Endothelial cell of umbilical vein (primary cell): ENCODE measurements at regions not wholly inside any gene's neighbourhood (a gene's known extent, or its start where the extent isn't known, plus 50 kb on each side); places are given as distances from the start of the nearest gene placed in this dataset.

Experiments used
- BruUV-seq: library from RNA; stranded (reverse); fragments of 400-500 nt; replicated peaks from 2 replicates; lab custom pipeline; 2021; lab: Mats Ljungman, UMichigan
- CTCF ChIA-PET: fragments of 300-600, 350-600 bp; sonication (Branson Sonifier 250); formaldehyde crosslinking; loops from one replicate; lab custom pipeline; 2021; ENCODE audit warnings: antibody characterized with exemption, inconsistent platforms; lab: Charles Lee
- POLR2A ChIA-PET: fragments of 300-600, 350-600 bp; sonication (Branson Sonifier 250); formaldehyde crosslinking; loops from one replicate; lab custom pipeline; 2021; ENCODE audit warnings: antibody characterized with exemption, inconsistent platforms; lab: Charles Lee
- DNase-seq: peaks from one replicate; pipeline ENCODE4 v3.0.0-alpha.2; 2011; ENCODE audit warnings: low read depth, low spot score
- FAIRE-seq: peaks from 2 replicates; lab custom pipeline; 2011; peaks lifted over from hg19 to GRCh38; lab: Jason Lieb, UNC
- H2AFZ ChIP-seq: 2 replicates; pipeline ENCODE4 v1.6.0; 2012; ENCODE audit warnings: low read depth, low read length, control low read depth, inconsistent platforms
- H3K27ac ChIP-seq: 2 replicates; pipeline ENCODE4 v1.5.1; 2011; ENCODE audit warnings: low read depth, mild to moderate bottlenecking, control low read depth, low read length, moderate library complexity; ENCODE audit not compliant: insufficient read depth
- H3K27me3 ChIP-seq, 2 experiments: 2 replicates each; pipeline versions ENCODE4 v1.6.0 to v1.6.1; 2011; ENCODE audit warnings: low read length in 2 of 2, mixed read lengths in 1 of 2; ENCODE audit not compliant: control insufficient read depth in 2 of 2, insufficient read depth in 2 of 2
- H3K36me3 ChIP-seq, 2 experiments: 2 replicates in 1 of 2; 3 replicates in 1 of 2; pipeline ENCODE4 v1.5.1; 2011; ENCODE audit warnings: low read length in 2 of 2, mild to moderate bottlenecking in 1 of 2, moderate library complexity in 1 of 2; ENCODE audit not compliant: control insufficient read depth in 2 of 2, insufficient read depth in 2 of 2; ENCODE audit errors: extremely low read depth in 1 of 2
- H3K4me1 ChIP-seq: 3 replicates; pipeline ENCODE4 v1.5.1; 2011; ENCODE audit warnings: mild to moderate bottlenecking, low read length; ENCODE audit not compliant: control insufficient read depth, insufficient read depth; ENCODE audit errors: extremely low read depth
- H3K4me2 ChIP-seq: 2 replicates; pipeline ENCODE4 v1.6.1; 2011; ENCODE audit warnings: low read length, control low read depth, mixed read lengths; ENCODE audit not compliant: insufficient read depth
- H3K4me3 ChIP-seq, 3 experiments: fragments of 200-600 bp in 1 of 3; sonication (generic), shearing (Covaris generic) in 1 of 3; replicated peaks in 1 of 3; 2 replicates each; pipeline ENCODE4 v1.5.1; 2011 to 2016; ENCODE audit warnings: control low read depth in 3 of 3, low read length in 3 of 3, mild to moderate bottlenecking in 2 of 3, inconsistent platforms in 1 of 3, low read depth in 1 of 3, moderate library complexity in 1 of 3; ENCODE audit not compliant: insufficient read depth in 1 of 3
- H3K79me2 ChIP-seq: 2 replicates; pipeline ENCODE4 v1.6.0; 2012; ENCODE audit warnings: low read length, inconsistent platforms; ENCODE audit not compliant: control insufficient read depth, insufficient read depth
- H3K9ac ChIP-seq: replicated peaks from 2 replicates; pipeline ENCODE3; 2011; ENCODE audit warnings: low read length, control low read depth; ENCODE audit not compliant: insufficient read depth; ENCODE audit errors: extremely low read depth
- H3K9me1 ChIP-seq: replicated peaks from 3 replicates; pipeline ENCODE4 v1.6.0; 2011; ENCODE audit warnings: mild to moderate bottlenecking, low read length; ENCODE audit not compliant: control insufficient read depth, insufficient read depth; ENCODE audit errors: extremely low read depth
- H3K9me3 ChIP-seq: replicated peaks from 2 replicates; pipeline ENCODE4 v1.5.1; 2012; ENCODE audit warnings: low read length, inconsistent platforms; ENCODE audit not compliant: control insufficient read depth, insufficient read depth
- H4K20me1 ChIP-seq: replicated peaks from 2 replicates; pipeline ENCODE3; 2011; ENCODE audit warnings: mild to moderate bottlenecking, low read length; ENCODE audit not compliant: control insufficient read depth, insufficient read depth; ENCODE audit errors: extremely low read depth
- CTCF ChIP-seq, 2 donors: IDR thresholded peaks; 1 replicate in 1 of 2; 2 replicates in 1 of 2; pipeline ENCODE4 v1.5.1; 2011; ENCODE audit warnings: low read length in 2 of 2, mild to moderate bottlenecking in 2 of 2, moderate library complexity in 2 of 2, control low read depth in 1 of 2, inconsistent platforms in 1 of 2, low read depth in 1 of 2; ENCODE audit not compliant: insufficient read depth in 1 of 2; ENCODE audit errors: extremely low read depth in 1 of 2
- EZH2 ChIP-seq: IDR thresholded peaks from 2 replicates; pipeline ENCODE4 v1.6.1; 2012; ENCODE audit warnings: borderline replicate concordance, low read depth, mild to moderate bottlenecking, moderate library complexity, low read length, inconsistent platforms; ENCODE audit not compliant: severe bottlenecking
- FOS ChIP-seq: IDR thresholded peaks from 2 replicates; pipeline ENCODE4 v1.6.1; 2011; ENCODE audit warnings: mild to moderate bottlenecking, low read length, moderate library complexity, borderline replicate concordance; ENCODE audit not compliant: insufficient read depth
- GATA2 ChIP-seq: IDR thresholded peaks from 2 replicates; pipeline ENCODE4 v1.7.0; 2011; ENCODE audit warnings: low read depth, mild to moderate bottlenecking, moderate library complexity, mixed read lengths, low read length; ENCODE audit not compliant: insufficient read length, insufficient read depth
- JUN ChIP-seq: IDR thresholded peaks from 2 replicates; pipeline ENCODE4 v1.6.1; 2011; ENCODE audit warnings: borderline replicate concordance, low read depth; ENCODE audit not compliant: insufficient read length, insufficient read depth
- MYC ChIP-seq: IDR thresholded peaks from one replicate; pipeline ENCODE4 v1.6.1; 2011; ENCODE audit warnings: mild to moderate bottlenecking, low read depth, low read length
- POLR2A ChIP-seq: IDR thresholded peaks from 2 replicates; pipeline ENCODE4 v1.6.1; 2012; ENCODE audit warnings: low read depth, mild to moderate bottlenecking, control low read depth, low read length
- POLR2AphosphoS5 ChIP-seq: IDR thresholded peaks from 2 replicates; pipeline ENCODE4 v1.6.1; 2012; ENCODE audit warnings: low read depth, mild to moderate bottlenecking, control low read depth, low read length, moderate library complexity; ENCODE audit not compliant: insufficient read depth
- dilution Hi-C: fragments of 300-500 bp; cut with MboI; formaldehyde crosslinking; loops from one replicate; pipeline ENCODE4 v1.15.0; 2019; ENCODE audit warnings: low sequenced_read_pairs; ENCODE audit not compliant: extremely low pct_ligation_motif_present
- intact Hi-C: fragments of 100-400 bp; cut with micrococcal nuclease; formaldehyde crosslinking; loops from one replicate; pipeline ENCODE4 v1.10.0; 2022
- TF ChIP-seq, protein P1 (sequence below): IDR thresholded peaks from 2 replicates; pipeline ENCODE4 v1.6.1; 2011; ENCODE audit not compliant: insufficient read depth, insufficient read length

- no peak overlapping the region for H3K4me3 ChIP-seq
- no peak for FAIRE-seq
- dilution Hi-C loops: no loop called here
These were observed 103.3 kb upstream of the KCND3 start for GRCh38 chr1:112092656-112093371.

More at GRCh38 chr1:112092656-112093371, 103.3 kb upstream of the KCND3 start:
- Histone ChIP-seq H3K79me2 (no peaks in the 10 kb centered on the region), H3K27ac (no peak overlapping the region), H3K4me2 (no peak overlapping the region), H3K9me1 (no peaks in the 10 kb centered on the region), H2AFZ (no peak overlapping the region), H3K9me3 (no peaks in the 10 kb centered on the region), H3K27me3 (no peaks in the 10 kb centered on the region), H3K9ac (no peak overlapping the region), H4K20me1 (no peaks in the 10 kb centered on the region), H3K36me3 (no peaks in the 10 kb centered on the region), H3K4me1 (no peaks in the 10 kb centered on the region)
- no peak for TF ChIP-seq POLR2AphosphoS5
- TF ChIP-seq, protein P1, sequence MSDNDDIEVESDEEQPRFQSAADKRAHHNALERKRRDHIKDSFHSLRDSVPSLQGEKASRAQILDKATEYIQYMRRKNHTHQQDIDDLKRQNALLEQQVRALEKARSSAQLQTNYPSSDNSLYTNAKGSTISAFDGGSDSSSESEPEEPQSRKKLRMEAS: no peak
- no peak for TF ChIP-seq CTCF (IDR thresholded peaks at IDR 0.05; ENCODE audit: extremely low read depth in 1 of 2, insufficient read depth in 1 of 2, low read depth in 1 of 2, low read length in 2 of 2)
- TF ChIP-seq EZH2: no peak
- no peak for TF ChIP-seq POLR2A
- no peak for TF ChIP-seq FOS
- no peak for TF ChIP-seq MYC
- TF ChIP-seq JUN: no peak
- no peak for TF ChIP-seq GATA2
- DNase-seq: no peak
- POLR2A ChIA-PET: no interaction called here
- CTCF ChIA-PET: no interaction called here
- BruUV-seq: no TSS peak
- intact Hi-C loops: no loop called here
